ENCODE measurements at regions not wholly inside any gene's neighbourhood (a gene's known extent, or its start where the extent isn't known, plus 50 kb on each side); places are given as distances from the start of the nearest gene placed in this dataset.
"Not testable (repeated sequence)": the region's sequence is repeated elsewhere in the genome, so short reads cannot be mapped to it uniquely, and the experiment has no call there.

- DNase-seq: not testable (repeated sequence)
These were observed 87.5 kb downstream of the MRPL57 start for GRCh38 chr13:21263909-21264308.

- DNase-seq: not testable (repeated sequence)
These were observed 92.0 kb downstream of the MRPL57 start for GRCh38 chr13:21268485-21268884.

GRCh38 chr13:21272439-21272838 is 96.0 kb downstream of the MRPL57 start:
- not testable (repeated sequence) for DNase-seq

- not testable (repeated sequence) for DNase-seq
These were observed 98.0 kb downstream of the MRPL57 start for GRCh38 chr13:21274457-21274856.

GRCh38 chr13:21282065-21282464 is 105.6 kb downstream of the MRPL57 start:
- DNase-seq: no peak

GRCh38 chr13:21287331-21287907 is 111.0 kb downstream of the MRPL57 start:
- DNase-seq: no peak

- DNase-seq: no peak
These were observed 113.0 kb downstream of the MRPL57 start for GRCh38 chr13:21289475-21289874.

GRCh38 chr13:21290442-21291002 is 114.1 kb downstream of the MRPL57 start:
- DNase-seq: not testable (repeated sequence)

- no peak for DNase-seq
These were observed 115.4 kb downstream of the MRPL57 start for GRCh38 chr13:21291840-21292239.

GRCh38 chr13:21296991-21297390 is 120.5 kb downstream of the MRPL57 start:
- peak; percentile 16 for DNase-seq

GRCh38 chr13:21297447-21297846 is 121.0 kb downstream of the MRPL57 start:
- no peak for DNase-seq

GRCh38 chr13:21297914-21298831 is 121.7 kb downstream of the MRPL57 start:
- DNase-seq: peak; percentile 61

GRCh38 chr13:21304256-21304655 is 127.8 kb downstream of the MRPL57 start:
- DNase-seq: no peak

GRCh38 chr13:21306300-21307073 is 130.0 kb downstream of the MRPL57 start:
- not testable (repeated sequence) for DNase-seq

GRCh38 chr13:21307158-21307557 is 130.7 kb downstream of the MRPL57 start:
- DNase-seq: not testable (repeated sequence)

- DNase-seq: no peak
These were observed 132.4 kb downstream of the MRPL57 start for GRCh38 chr13:21308906-21309305.

GRCh38 chr13:21309542-21310172 is 133.2 kb downstream of the MRPL57 start:
- no peak for DNase-seq

- DNase-seq: no peak
These were observed 133.8 kb downstream of the MRPL57 start for GRCh38 chr13:21310220-21310619.

- not testable (repeated sequence) for DNase-seq
These were observed 138.5 kb downstream of the MRPL57 start for GRCh38 chr13:21314976-21315375.

- no peak for DNase-seq
These were observed 139.9 kb downstream of the MRPL57 start for GRCh38 chr13:21316376-21316775.

GRCh38 chr13:21318891-21319532 is 140.1 kb downstream of the ZDHHC20 start:
- no peak for DNase-seq
